ENCODE measurements at regions not wholly inside any gene's neighbourhood (a gene's known extent, or its start where the extent isn't known, plus 50 kb on each side); places are given as distances from the start of the nearest gene placed in this dataset.

DNA sequence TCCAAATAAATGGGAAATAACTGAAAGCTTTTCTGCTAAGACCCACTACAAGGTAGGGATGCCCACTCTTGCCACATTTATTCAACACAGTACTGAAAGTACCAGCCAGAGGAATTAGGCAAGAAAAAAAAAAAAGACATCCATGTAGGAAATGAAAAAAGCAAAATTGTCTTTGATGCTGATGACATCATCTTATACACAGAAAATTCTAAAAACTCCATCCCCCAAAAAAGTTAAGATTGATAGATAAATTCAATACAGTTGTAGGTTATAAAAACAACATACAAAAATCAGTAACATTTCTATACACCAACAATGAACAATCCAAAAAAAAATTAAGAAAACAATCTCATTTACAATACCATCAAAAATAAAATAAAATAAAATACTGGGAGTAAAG is 330.4 kb downstream of the RBM26 start:
- TF ChIP-seq, protein P1, sequence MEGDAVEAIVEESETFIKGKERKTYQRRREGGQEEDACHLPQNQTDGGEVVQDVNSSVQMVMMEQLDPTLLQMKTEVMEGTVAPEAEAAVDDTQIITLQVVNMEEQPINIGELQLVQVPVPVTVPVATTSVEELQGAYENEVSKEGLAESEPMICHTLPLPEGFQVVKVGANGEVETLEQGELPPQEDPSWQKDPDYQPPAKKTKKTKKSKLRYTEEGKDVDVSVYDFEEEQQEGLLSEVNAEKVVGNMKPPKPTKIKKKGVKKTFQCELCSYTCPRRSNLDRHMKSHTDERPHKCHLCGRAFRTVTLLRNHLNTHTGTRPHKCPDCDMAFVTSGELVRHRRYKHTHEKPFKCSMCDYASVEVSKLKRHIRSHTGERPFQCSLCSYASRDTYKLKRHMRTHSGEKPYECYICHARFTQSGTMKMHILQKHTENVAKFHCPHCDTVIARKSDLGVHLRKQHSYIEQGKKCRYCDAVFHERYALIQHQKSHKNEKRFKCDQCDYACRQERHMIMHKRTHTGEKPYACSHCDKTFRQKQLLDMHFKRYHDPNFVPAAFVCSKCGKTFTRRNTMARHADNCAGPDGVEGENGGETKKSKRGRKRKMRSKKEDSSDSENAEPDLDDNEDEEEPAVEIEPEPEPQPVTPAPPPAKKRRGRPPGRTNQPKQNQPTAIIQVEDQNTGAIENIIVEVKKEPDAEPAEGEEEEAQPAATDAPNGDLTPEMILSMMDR (conservative IDR thresholded peaks at IDR 0.05; ENCODE audit: low read length), result no peak
- no peak for TF ChIP-seq EZH2phosphoT487 (IDR thresholded peaks at IDR 0.05; ENCODE audit: borderline replicate concordance, low read depth, low read length)

Data from OCI-LY7 (cell line).